ENCODE measurements at regions not wholly inside any gene's neighbourhood (a gene's known extent, or its start where the extent isn't known, plus 50 kb on each side); places are given as distances from the start of the nearest gene placed in this dataset.

GRCh38 chr3:171980578-171981270, 58.7 kb upstream of the FNDC3B start:
- TF ChIP-seq CTCF (IDR thresholded peaks at IDR 0.05; ENCODE audit: poor library complexity) (no peak), EZH2 (IDR thresholded peaks at IDR 0.05; ENCODE audit: borderline replicate concordance) (no peak), EZH2phosphoT487 (IDR thresholded peaks at IDR 0.05; ENCODE audit: low read depth, severe bottlenecking, unreplicated experiment) (no peak)
